ENCODE measurements at regions not wholly inside any gene's neighbourhood (a gene's known extent, or its start where the extent isn't known, plus 50 kb on each side); places are given as distances from the start of the nearest gene placed in this dataset.

DNA sequence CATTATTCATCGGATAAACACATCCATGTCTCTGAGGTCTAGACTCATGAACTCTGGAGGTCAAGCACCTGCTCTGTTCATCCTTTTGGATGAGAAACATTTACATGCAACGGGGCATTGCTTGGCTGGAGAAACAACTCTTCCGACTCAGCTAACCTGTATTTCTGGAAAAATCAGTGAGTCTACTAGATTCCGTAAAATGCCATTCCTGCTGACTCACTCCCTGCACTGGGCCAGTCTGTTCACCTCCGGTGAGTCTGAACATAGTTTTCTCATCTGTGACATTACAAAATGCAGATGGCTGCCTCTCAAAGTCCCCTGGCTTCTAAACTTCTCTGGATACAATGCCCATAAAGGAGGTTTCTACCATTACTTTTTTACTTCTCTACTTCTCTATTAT, 185.7 kb upstream of the HS3ST1 start:
- DNase-seq, result no peak

DNA sequence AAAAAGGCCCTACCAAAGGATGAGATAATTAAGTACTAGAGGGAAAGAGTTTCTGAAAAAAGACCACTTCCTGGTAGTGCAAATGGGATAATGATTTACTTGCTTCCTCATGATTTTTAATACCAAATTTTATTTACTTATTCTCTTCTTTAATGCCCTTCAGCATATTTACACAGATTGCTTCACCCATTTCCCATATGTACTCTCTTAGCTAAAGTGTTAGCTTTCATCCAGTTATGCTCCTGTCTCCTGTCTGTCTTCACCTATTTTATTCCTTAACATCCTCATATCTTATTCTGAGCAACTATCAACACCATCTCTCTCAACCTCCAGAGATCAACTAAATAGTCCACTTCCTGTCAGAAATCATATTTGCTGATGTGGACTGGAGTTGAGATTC, 183.2 kb upstream of the HS3ST1 start:
- no peak for DNase-seq

DNA sequence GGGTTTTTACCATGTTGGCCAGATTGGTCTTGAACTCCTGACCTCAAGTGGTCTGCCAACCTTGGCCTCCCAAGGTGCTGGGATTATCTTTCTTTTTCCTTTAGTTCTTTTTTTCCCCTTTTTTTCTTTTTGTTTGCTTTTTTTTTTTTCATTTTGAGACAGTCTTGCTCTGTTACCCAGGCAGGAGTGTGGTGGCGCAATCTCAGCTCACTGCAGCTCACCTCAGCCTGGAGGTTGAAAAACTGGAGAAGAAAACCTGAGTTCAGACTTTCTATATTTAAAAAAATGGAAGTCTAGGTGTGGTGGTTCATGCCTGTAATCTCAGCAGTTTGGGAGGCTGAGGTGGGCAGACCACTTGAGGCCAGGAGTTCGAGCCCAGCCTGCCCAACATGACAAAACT, 181.1 kb upstream of the HS3ST1 start:
- no peak for DNase-seq

DNA sequence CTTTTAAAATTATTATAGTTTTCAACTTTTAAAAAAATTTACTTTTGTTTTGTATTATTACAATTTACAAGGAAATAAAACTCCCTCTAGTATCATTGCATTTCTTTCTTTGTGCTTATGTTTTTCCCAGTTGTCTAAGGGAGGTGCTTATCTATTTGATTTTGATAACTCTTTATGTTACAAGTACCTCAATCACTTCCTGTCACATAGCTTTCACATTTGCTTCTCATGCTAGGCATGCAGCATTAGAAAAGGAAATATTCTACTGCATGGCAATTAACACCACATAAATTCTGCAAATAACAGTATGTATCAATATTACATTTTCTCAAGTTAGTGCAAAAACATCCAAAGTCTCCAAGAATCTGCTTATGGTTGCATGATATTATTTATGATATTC, 180.3 kb upstream of the HS3ST1 start:
- DNase-seq, result no peak

DNA sequence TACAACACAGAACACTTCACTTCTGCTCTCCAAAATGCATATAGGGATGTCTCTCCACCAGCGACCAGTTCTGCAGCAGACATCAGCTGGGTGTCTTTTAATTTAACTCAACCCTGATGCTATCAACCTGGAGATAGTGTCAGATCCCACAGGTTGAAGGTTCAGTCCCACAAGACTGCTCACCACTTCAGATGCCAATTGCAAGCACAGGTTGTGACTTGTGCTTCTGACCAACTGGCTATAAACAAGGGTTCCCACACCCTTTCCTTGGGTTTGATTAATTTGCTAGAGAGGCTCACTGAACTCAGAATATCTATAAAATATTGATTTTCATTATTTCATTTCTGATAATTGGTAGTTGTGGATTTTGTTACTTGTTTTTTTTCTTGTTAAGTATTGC, 177.4 kb upstream of the HS3ST1 start:
- DNase-seq, result no peak

DNA sequence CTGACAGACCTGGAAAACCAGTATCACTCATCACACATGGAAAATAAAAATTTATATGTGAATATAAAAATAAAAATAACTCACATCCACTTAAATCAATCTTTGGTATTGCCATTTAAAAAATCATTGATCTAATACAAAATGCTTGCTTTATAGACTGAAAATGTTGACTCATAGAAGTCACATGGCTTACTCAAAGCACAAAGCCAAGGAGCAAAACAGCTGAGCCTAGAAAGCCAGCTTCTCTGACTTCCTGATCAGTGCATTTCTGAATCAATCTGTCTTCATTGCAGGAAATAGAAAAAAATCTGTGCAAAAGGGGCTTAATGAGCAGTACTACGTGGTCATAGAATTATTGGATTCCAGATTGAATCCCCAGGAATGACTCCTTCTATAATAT, 176.9 kb upstream of the HS3ST1 start:
- no peak for DNase-seq

DNA sequence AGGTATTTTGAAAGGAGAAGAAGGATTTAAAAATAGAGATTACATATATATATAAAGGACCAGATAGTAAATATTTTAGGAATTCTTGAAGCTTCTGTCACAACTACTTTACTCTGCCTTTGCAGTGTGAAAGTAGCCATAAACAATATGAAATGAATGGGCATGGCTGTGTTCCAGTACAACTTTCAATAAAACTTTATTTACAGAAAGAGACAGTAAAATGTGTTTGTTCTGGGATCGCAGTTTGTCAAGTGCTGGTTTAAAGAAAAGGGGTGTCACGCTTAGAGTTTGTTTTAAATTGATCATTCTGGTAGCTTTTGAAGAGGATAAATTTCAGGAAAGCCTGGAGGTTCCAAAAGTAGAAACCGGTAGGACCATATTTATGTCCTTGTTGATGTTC, 176.1 kb upstream of the HS3ST1 start:
- DNase-seq, result no peak

DNA sequence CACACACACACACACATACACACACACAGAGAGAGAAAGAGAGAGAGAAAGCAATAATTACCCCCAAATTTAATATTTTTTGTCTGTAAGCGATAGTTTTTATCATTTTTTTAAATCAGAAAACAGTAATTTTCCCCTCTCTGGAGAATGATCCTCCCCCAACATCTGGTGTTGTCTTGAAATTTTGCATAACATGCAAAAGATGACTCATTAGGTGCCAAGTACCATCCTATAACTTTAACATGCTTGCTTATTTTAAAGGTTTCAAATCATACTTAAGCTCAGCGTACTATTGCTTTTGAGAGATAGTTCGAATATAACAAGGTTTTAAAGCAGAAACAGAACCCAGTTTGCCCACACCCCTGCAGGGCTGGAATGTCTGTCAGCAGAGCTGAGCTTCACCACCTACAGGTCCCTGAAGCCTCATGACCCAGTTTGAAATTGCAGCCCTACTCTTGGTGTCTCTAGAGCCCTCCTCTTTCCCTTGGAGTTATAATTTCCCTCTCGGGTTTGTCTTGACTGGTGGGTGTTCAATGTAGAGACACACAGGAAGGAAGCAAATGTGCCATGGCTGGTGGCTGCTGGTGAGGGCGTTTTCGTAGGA, 175.0 kb upstream of the HS3ST1 start:
- no peak for DNase-seq

DNA sequence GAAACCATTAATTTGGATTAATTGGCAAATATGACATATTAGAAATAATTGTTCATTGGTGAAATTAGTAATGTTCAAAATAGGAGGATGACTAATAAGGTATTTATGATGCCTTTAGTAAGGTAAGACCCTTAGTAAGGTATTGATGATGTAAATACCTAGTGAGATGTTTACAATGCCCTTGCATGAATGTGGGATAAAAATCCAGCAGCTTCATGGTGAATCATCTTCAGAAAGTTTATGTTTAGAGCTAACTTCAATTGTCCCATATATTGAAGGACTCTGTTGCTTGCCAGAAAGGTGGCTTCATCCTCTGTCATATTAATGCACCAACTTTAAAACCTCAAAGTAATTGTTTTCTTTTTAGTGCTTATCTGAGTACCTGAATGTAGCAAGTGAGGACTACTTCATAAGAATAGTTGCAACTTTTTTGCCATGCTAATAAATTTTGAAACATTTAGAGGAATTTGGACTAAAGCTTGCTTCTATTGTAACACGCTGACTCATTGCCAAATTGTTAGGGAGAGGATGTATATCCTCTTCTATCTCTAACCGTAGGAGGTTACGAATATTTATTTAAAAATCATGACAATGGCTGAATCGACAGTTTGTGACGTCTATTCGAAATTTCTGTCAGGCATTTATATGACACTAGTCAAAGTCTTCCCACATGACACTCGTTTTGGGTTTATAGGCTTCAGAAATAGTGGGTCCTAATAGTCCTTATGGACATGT, 174.1 kb upstream of the HS3ST1 start:
- DNase-seq, result no peak

DNA sequence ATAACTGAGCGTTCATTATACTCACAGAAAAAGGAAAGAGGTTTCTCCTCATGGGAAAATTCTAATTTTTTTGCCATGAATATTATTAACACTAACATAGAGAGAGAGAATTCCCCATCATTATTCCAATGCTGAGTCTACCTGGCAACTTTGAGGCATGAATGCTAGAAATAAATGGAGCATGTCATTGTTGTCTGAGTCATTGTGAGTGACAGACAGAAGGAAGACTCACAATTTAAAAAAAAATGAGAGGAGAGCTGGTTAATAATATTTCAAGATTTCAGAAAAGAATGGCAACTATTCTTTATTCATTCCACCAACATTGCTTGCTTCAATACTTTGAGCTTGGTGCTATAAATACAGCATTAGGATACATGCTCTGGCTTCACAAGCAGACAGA, 170.4 kb upstream of the HS3ST1 start:
- DNase-seq, result no peak

DNA sequence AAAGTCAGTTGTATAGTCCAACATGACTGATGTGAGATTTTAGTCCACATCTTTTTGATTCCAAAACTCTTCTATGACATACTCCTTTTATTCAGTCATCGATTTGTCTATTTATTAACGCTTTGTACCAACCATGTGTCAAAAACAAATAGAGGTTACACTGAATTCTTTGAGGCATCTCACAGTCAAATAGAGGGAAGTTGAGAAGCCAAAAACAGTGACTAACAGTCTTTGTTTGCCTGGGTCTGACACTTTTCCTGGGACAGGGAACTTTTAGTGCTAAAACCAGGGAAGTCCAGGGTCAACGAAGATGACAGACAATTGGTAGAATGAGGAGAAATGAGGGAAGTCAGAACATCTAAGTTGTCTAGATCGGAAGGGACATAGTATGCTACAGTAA, 169.9 kb upstream of the HS3ST1 start:
- DNase-seq, result no peak

DNA sequence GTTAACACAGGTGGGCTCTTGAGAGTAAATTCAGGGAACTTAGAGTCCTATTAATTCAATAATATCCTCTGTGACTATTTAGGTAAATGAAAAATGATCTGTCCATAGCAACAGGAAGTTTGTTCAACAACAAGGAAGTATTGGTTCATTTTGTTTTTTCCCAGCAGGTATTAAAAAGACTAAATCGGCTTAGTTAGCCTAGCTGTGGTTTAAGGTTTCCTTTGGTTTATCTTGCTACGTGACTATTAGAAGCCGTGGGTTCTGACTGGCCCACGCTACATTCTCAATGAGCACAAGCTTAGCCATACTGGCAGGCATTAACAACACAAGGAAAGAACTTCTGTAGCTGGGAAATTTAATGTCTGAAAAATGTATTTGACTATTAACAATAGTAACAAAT, 168.8 kb upstream of the HS3ST1 start:
- no peak for DNase-seq

DNA sequence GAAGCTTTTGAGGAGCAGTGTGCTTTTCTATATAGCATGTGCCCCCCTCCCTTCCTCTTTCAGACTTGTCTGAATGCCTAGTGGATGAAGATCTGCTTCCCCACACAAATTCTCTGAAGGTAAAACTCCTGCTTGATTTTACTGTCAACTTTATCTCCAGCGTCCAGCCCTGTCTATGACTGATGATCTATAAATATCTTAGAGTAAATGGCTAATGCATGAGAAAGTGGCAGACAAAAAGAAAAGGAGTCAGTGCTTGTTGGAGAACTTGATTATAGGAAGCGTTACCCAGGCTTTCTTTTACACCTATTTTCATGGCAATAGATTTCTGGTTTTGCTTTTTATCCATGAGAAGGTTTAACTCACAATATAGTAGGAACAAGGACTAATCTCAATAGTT, 168.3 kb upstream of the HS3ST1 start:
- no peak for DNase-seq

DNA sequence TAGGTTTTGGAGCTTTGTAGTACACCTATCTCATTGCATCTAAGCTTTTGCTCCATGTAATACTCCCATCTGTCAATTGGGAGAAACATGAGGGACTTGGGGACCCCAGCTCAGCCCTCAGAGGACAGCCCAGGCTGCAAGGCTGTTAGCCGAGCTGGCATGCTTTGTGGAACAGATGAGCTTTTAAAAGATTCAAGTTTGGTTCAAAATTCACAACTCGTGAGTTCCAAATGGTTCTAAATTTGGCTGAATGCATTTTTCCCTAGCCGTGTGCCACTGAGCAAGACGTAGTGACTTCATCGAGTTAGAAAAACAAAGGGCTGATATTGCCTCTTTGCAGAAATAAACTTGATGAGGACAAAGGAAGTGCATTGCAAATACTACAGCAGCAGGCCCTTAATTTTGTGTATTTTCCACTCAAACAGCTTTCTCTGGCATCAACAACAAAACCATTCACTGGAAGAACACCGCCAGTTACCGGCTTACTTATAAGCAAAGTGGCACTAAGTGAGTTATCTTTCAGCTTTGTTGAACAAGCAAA, 165.0 kb upstream of the HS3ST1 start:
- no peak for DNase-seq

DNA sequence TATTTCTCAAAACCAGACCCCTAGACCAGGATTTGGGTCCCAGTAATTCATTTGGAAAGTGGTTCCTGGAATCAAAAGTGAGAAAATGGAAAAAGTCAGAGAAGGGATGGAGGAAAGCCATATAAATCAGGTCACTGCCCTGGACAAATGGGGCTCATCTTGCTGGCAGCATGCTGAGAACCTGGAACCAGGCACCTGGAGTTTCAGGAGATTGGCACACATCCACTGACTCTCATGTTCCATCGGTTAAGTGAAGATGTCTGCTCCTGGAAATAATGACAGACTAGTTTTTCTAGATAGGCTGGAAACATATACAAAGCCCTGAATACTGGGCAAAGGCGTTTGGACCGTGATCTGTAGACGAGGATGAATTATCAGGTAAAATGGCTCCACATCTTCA, 163.6 kb upstream of the HS3ST1 start:
- no peak for DNase-seq

DNA sequence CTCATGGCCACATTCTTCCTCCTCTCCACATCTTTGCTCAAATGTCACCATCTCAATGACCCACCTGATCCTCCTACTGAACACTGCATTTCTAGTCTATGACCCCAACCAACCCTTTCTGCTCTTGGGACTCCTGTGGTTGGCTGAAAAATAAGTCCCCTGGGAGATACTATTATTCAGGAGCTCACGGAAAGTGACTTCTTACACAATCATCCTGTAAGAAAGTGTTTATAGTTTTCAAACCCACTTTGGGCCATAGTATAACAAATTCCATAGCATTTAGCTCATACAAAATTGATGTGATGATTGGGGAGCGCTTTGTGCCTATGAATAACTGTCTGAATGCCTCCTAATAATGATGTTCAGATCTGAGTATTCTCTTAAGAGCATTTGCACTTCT, 161.4 kb upstream of the HS3ST1 start:
- no peak for DNase-seq

DNA sequence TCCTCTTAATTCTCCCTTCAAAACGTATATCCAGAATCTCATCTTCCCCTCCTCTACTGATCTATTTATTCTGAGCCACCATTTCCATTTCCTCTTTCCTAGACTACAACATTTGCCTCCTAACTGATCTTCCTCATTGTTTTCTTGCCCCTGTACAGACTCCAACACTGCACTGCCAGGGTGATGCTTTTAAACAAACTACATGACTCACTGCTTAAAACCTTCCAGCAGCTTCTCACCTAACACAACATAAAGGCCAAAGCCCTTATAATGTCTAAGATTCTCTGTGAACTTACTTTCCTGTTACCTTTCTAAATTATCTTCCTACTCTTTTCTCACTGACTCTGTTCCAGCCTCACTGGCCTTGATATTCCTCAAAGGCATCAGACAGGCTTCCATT, 161.0 kb upstream of the HS3ST1 start:
- DNase-seq, result no peak

DNA sequence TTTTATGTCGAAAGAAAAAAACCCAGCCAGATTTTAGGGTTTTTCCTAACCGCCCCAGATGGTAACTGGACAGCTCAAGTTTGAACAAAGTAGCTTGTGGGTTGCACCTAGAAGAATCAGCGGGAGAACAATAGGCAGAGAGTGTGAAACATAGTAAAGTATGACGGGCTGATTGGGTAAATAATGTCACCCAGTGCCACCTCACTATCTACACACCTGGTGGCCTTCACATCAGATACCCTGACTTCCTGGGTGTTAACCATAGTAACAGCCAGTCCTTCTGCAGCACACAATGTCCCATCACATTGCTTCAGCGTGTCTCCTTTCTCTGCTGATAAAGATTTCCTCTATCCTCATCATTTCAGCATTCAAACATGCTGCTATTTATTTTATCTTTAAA, 159.1 kb upstream of the HS3ST1 start:
- DNase-seq, result no peak

DNA sequence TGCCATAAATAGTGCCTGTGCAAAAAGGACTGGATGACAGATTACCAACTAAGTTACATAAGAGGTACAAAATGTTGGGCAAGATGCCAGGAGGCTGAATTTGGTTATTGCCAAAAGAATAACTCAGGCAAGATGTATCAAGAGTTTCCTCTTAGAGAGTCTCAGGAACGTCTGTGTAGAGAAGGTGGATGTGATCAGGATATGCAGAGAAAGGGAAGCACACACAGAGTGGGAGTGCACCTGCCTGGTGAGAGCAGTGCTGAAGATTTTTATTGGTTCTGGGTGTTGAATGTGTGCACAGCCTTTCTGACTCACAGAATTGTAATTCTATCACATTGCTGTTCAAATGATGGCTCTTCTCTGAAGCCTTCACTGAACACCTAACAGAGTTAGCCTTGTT, 156.8 kb upstream of the HS3ST1 start:
- DNase-seq, result no peak

DNA sequence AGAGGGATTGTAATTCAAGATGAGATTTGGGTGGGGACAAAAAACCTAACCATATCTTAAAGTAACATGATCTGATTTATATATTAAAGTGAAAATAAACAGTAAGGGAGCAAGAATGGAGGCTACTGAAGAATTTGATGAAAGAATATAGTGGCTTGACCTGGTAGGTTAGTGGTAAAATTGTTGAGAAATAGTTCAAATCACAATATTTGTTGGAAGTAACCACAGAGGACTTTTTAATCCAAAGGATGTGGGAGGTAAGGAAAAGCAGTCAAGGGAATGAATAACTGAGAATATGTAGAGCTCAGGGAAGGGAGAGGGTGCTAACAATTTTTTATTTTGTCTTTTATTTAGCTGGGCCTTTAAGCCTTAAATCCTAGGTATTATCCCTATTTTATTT, 139.8 kb upstream of the HS3ST1 start:
- DNase-seq, result no peak

DNA sequence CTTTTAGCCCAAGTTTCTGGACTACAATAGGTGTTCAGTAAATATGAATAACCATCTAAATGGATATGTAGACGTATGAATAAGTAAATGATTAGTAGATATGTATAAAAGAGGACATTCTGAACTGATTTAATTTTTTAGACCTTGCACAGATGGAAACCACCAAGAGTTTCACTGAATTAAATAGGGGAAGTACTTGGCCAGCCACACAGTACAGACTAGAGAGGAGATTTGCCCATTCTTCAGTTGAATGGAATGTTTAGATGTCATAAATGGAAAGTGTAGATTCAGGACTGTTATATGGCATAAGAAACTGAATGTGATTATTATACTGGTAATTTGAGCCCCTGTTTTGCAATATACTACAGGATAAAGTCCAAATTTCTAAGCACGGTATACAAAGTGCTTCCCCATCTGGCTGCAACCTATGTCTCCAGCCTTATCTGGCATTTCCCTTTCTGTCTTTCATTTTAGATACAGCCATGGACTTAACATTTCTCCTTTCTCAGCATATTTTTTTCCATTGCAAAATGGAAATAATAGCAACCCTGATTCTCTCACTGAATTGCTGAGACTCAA, 137.8 kb upstream of the HS3ST1 start:
- no peak for DNase-seq

DNA sequence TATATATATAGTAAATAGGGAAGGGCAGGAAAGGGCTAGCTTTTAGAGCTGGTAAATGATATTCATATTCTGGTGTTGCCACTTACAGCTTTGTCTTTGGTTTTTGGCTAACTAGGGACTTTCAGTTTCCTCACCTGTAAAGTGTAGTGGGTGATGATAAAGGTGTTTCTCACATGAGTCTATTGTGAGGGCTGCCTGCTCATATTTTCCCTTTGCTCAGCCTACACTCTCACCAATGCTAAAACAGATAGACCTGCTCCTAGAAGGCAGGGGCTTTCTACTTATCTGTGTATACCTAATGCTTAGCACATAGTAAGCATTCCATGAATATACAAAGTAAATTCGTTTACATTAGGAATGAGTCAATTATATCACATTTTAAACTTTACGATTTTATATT, 137.2 kb upstream of the HS3ST1 start:
- DNase-seq, result no peak

DNA sequence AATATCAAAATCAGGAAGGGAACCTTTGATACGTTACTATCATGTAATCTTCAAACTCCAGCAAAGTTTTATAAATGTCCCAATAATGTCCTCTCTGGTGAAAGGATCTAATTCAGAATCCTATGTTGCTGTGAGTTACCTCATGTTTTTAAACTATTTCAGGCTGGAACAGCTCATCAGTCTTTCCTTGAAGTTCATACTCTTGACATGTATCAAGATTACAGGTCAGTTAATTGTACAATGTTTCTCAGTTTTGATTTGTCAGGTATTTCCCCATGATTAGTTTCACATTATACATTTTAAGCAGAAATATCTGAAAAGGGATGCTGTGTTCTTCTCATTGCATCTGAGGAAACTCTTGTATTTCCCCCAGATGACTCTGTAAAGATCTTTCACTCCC, 136.5 kb upstream of the HS3ST1 start:
- DNase-seq, result no peak

DNA sequence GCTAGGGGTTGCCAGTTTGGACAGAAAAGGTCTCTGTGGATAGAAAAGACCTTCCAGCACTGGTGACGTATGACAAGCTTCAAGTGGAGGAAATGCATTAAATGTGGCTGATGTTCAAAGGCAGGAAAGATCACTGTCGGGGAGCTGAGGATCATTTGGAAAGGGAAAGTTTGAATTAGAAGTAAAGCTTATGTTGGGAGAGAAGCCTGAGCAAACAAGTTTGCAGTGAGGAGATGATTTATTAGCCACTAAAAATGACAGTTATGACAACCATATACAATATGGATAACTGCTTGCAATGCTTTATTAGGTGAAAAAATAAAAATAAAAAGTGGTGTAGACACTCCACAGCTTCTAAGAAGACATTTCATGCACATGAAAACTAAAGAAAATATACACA, 135.3 kb upstream of the HS3ST1 start:
- DNase-seq, result no peak

DNA sequence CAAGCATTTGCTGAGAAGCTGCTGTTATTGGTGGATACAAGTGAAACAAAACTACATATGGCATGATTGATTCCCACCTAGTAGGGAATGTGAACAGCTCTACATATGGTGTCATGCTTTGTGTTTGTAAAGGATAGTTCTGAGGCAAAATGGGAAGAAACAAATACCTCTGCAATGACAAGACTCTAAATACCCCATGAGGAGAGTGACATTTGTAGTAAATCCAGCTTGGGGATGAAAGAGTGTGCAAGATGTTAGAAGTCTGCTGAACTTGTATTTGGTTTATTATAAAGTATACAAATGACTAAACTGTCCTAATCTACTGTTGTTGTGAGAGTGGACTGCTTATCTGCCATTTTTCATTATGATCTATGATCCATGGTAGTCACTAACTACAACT, 120.8 kb upstream of the HS3ST1 start:
- no peak for DNase-seq
